ENCODE measurements at regions not wholly inside any gene's neighbourhood (a gene's known extent, or its start where the extent isn't known, plus 50 kb on each side); places are given as distances from the start of the nearest gene placed in this dataset.

DNA sequence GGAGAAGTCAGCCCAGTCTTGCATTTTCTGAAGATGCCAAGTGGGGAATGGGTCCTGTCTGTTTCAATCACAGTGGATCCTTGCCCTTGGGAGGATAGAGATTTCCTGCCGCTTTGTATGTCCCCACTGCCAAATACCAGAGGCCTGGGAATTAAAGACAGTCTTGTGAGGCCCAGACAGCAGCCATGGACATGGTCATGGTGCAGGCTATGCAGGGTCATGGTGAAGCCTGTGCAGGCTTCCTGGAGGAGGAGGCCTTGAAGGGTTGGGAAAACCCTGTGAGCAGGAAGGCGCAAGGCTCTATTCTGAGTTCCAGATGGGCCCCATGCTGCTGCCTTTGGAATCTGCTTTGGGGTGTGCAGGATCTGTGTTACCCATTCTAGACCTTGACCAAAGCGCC, 57.3 kb upstream of the PITX1 start:
- TF ChIP-seq, protein P1, sequence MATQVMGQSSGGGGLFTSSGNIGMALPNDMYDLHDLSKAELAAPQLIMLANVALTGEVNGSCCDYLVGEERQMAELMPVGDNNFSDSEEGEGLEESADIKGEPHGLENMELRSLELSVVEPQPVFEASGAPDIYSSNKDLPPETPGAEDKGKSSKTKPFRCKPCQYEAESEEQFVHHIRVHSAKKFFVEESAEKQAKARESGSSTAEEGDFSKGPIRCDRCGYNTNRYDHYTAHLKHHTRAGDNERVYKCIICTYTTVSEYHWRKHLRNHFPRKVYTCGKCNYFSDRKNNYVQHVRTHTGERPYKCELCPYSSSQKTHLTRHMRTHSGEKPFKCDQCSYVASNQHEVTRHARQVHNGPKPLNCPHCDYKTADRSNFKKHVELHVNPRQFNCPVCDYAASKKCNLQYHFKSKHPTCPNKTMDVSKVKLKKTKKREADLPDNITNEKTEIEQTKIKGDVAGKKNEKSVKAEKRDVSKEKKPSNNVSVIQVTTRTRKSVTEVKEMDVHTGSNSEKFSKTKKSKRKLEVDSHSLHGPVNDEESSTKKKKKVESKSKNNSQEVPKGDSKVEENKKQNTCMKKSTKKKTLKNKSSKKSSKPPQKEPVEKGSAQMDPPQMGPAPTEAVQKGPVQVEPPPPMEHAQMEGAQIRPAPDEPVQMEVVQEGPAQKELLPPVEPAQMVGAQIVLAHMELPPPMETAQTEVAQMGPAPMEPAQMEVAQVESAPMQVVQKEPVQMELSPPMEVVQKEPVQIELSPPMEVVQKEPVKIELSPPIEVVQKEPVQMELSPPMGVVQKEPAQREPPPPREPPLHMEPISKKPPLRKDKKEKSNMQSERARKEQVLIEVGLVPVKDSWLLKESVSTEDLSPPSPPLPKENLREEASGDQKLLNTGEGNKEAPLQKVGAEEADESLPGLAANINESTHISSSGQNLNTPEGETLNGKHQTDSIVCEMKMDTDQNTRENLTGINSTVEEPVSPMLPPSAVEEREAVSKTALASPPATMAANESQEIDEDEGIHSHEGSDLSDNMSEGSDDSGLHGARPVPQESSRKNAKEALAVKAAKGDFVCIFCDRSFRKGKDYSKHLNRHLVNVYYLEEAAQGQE (IDR thresholded peaks at IDR 0.05; ENCODE audit: low read depth, low read length), result no peak
- TF ChIP-seq RCOR1 (IDR thresholded peaks at IDR 0.05; ENCODE audit: low read length) (no peak), EP300 (IDR thresholded peaks at IDR 0.05; ENCODE audit: borderline replicate concordance in 1 of 2, low read depth in 1 of 2, low read length in 1 of 2) (no peak), ELF1 (IDR thresholded peaks at IDR 0.05) (no peak), GABPA (IDR thresholded peaks at IDR 0.05; ENCODE audit: low read depth) (no peak), FOXM1 (IDR thresholded peaks at IDR 0.05; ENCODE audit: low read depth) (no peak), CHD2 (IDR thresholded peaks at IDR 0.05; ENCODE audit: low read length, partially characterized antibody) (no peak), EZH2phosphoT487 (IDR thresholded peaks at IDR 0.05; ENCODE audit: borderline replicate concordance, low read depth) (no peak)
- TF ChIP-seq, protein P2, sequence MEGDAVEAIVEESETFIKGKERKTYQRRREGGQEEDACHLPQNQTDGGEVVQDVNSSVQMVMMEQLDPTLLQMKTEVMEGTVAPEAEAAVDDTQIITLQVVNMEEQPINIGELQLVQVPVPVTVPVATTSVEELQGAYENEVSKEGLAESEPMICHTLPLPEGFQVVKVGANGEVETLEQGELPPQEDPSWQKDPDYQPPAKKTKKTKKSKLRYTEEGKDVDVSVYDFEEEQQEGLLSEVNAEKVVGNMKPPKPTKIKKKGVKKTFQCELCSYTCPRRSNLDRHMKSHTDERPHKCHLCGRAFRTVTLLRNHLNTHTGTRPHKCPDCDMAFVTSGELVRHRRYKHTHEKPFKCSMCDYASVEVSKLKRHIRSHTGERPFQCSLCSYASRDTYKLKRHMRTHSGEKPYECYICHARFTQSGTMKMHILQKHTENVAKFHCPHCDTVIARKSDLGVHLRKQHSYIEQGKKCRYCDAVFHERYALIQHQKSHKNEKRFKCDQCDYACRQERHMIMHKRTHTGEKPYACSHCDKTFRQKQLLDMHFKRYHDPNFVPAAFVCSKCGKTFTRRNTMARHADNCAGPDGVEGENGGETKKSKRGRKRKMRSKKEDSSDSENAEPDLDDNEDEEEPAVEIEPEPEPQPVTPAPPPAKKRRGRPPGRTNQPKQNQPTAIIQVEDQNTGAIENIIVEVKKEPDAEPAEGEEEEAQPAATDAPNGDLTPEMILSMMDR (IDR thresholded peaks at IDR 0.05), result no peak
- TF ChIP-seq, protein P3, sequence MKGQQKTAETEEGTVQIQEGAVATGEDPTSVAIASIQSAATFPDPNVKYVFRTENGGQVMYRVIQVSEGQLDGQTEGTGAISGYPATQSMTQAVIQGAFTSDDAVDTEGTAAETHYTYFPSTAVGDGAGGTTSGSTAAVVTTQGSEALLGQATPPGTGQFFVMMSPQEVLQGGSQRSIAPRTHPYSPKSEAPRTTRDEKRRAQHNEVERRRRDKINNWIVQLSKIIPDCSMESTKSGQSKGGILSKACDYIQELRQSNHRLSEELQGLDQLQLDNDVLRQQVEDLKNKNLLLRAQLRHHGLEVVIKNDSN (IDR thresholded peaks at IDR 0.05; ENCODE audit: borderline replicate concordance, low read depth), result no peak
